ENCODE measurements at regions not wholly inside any gene's neighbourhood (a gene's known extent, or its start where the extent isn't known, plus 50 kb on each side); places are given as distances from the start of the nearest gene placed in this dataset.

DNA sequence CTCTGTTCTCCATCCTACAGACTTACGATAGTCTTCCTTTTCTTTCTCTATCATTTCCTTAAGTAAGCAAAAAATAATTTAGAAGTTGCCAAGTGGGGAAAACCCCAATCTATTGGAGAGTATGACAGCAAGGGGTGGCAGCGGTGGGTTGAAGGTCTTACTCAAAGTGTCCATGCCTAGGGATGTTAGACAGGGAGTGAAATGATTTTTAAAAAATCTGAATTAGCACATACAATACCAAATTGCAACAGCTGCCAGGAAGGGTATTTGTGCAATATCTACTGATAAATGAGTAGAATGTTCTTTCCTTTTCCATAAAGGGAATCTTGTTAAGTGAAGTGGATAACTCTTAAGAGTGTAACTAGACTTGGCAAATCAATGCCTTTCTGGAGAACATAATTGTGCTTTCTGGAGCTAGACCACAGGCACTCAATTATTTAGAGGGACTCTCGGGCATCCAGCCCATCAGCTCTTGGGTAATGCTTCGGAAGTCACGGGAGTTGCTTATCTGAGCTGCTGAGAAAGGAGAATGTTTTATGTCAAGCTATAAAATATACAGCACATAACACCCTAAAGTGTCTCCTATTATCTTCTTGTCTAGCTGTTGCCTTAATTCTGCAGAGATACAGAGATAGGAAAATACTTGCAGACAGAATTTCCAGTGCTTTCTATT is 151.5 kb downstream of the KCNJ2 start:
- Histone ChIP-seq H3K4me3 (no peak overlapping the region), H3K9me3 (no peaks in the 10 kb centered on the region), H3K36me3 (no peaks in the 10 kb centered on the region), H3K4me1 (ENCODE audit: insufficient read depth) (no peaks in the 10 kb centered on the region), H3K27ac (no peak overlapping the region), H3K27me3 (no peaks in the 10 kb centered on the region)
- intact Hi-C loops (cut with DNase I) = no loop called here
- WGBS, 3 donors = 40 to 44% (median 43%) methylated on average over 5 of the region's 5 CpGs
- TF ChIP-seq EP300 (IDR thresholded peaks at IDR 0.05) (no peak), POLR2A (IDR thresholded peaks at IDR 0.05) (no peak)
- TF ChIP-seq, protein P1, sequence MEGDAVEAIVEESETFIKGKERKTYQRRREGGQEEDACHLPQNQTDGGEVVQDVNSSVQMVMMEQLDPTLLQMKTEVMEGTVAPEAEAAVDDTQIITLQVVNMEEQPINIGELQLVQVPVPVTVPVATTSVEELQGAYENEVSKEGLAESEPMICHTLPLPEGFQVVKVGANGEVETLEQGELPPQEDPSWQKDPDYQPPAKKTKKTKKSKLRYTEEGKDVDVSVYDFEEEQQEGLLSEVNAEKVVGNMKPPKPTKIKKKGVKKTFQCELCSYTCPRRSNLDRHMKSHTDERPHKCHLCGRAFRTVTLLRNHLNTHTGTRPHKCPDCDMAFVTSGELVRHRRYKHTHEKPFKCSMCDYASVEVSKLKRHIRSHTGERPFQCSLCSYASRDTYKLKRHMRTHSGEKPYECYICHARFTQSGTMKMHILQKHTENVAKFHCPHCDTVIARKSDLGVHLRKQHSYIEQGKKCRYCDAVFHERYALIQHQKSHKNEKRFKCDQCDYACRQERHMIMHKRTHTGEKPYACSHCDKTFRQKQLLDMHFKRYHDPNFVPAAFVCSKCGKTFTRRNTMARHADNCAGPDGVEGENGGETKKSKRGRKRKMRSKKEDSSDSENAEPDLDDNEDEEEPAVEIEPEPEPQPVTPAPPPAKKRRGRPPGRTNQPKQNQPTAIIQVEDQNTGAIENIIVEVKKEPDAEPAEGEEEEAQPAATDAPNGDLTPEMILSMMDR (IDR thresholded peaks at IDR 0.05) = no peak
- no peak for DNase-seq

DNA sequence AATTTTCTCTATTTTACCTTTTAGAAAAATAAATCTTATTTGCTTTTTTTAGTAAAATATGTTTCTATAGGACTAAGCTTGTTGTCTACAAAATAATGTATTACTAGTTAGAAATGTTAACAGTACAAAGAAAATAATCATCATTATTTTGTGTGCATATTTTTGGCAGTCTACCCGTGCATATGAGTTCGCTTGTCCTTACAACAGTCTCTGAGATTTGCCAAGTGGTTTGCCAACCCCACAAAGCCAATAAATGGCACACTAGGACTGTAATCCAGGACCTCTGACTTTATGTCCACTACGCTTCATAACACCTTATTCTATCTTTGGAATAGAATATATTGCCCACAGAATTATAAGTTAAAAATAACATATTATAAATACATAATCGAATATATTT is 152.0 kb downstream of the KCNJ2 start:
- no peaks in the 10 kb centered on the region for H3K9me3 ChIP-seq
- no peak for DNase-seq
- TF ChIP-seq EP300 (IDR thresholded peaks at IDR 0.05) (no peak), POLR2A (IDR thresholded peaks at IDR 0.05) (no peak)
- TF ChIP-seq, protein P1 (IDR thresholded peaks at IDR 0.05) = no peak
- H3K36me3 ChIP-seq = no peaks in the 10 kb centered on the region
- no peak overlapping the region for H3K27ac ChIP-seq
- H3K27me3 ChIP-seq = no peaks in the 10 kb centered on the region
- WGBS, 3 donors = 72 to 77% (median 74%) methylated on average over 4 of the region's 4 CpGs
- H3K4me1 ChIP-seq (ENCODE audit: insufficient read depth) = no peaks in the 10 kb centered on the region
- intact Hi-C loops (cut with DNase I) = no loop called here
- H3K4me3 ChIP-seq = no peak overlapping the region

DNA sequence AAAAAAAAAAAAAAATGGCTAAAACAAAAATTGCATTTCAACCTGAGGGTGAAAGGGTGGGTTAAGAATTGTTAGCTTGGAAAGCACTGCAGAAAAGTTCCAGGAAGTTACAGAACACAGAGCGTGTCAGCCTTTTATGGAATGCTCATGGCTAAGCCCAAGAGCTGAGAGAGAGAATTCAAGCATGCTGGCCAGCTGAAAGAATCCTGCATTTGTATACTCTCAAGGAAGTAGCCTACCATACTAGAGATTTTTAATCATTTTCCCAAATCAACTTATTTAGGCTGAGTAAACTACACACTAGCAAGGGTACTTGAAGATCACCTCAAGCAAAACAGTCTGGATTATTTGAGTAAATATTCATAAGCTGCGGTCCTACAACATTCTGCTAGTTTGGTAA is 153.9 kb downstream of the KCNJ2 start:
- no peaks in the 10 kb centered on the region for H3K36me3 ChIP-seq
- no peaks in the 10 kb centered on the region for H3K4me1 ChIP-seq (ENCODE audit: insufficient read depth)
- no peak overlapping the region for H3K27ac ChIP-seq
- H3K27me3 ChIP-seq = no peaks in the 10 kb centered on the region
- H3K9me3 ChIP-seq = no peaks in the 10 kb centered on the region
- no peak for DNase-seq
- TF ChIP-seq, protein P1 (IDR thresholded peaks at IDR 0.05) = no peak
- TF ChIP-seq EP300 (IDR thresholded peaks at IDR 0.05) (no peak), POLR2A (IDR thresholded peaks at IDR 0.05) (no peak)
- 76 to 85% (median 77%) methylated on average over 2 of the region's 2 CpGs for WGBS, 3 donors
- intact Hi-C loops (cut with DNase I) = no loop called here
- H3K4me3 ChIP-seq = no peak overlapping the region

DNA sequence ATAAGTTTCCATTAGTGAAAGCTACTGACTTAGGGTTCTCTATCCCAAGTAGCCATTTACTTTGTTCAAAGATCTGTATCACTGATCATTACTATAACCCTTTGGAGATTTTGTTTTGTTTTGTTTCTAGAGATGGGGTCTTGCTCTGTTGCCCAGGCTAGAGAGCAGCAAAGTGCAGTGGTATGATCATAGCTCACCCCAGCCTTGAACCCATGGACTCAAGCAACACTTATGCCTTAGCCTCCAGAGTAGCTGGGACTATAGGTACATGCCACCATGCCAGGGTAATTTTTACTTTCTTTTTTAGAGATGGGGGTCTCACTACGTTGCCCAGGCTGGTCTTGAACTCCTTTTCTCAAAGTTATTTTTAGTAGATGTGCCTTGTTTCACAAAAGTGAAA is 154.7 kb downstream of the KCNJ2 start:
- H3K4me3 ChIP-seq = no peak overlapping the region
- H3K9me3 ChIP-seq = no peaks in the 10 kb centered on the region
- no peaks in the 10 kb centered on the region for H3K4me1 ChIP-seq (ENCODE audit: insufficient read depth)
- no peaks in the 10 kb centered on the region for H3K27me3 ChIP-seq
- DNase-seq = no peak
- WGBS, 3 donors = 69 to 74% (median 71%) methylated on average over 1 of the region's 1 CpG
- H3K27ac ChIP-seq = no peak overlapping the region
- H3K36me3 ChIP-seq = no peaks in the 10 kb centered on the region
- TF ChIP-seq, protein P1 (IDR thresholded peaks at IDR 0.05) = no peak
- TF ChIP-seq POLR2A (IDR thresholded peaks at IDR 0.05) (no peak), EP300 (IDR thresholded peaks at IDR 0.05) (no peak)
- intact Hi-C loops (cut with DNase I) = no loop called here

All from ovary (tissue), 7 donors.